Peyer's patch (tissue), 4 donors: ENCODE measurements at regions not wholly inside any gene's neighbourhood (a gene's known extent, or its start where the extent isn't known, plus 50 kb on each side); places are given as distances from the start of the nearest gene placed in this dataset.

ENCODE experiments used
- POLR2A ChIP-seq, 2 donors: fragments of 450-650 bp; IDR thresholded peaks; one replicate each; pipeline ENCODE4 v1.5.1; 2017; ENCODE audit warnings: antibody characterized with exemption in 2 of 2, mild to moderate bottlenecking in 2 of 2, moderate library complexity in 2 of 2
- TF ChIP-seq, protein P1 (sequence below), 6 experiments: fragments of 450-650 bp in 4 of 6; fragments of 200-600 bp in 2 of 6; sonication (generic) in 1 of 6; IDR thresholded peaks; one replicate each; pipeline ENCODE4 v1.5.1; 2017 to 2019; ENCODE audit warnings: antibody characterized with exemption in 6 of 6, mild to moderate bottlenecking in 3 of 6, moderate library complexity in 1 of 6

DNA sequence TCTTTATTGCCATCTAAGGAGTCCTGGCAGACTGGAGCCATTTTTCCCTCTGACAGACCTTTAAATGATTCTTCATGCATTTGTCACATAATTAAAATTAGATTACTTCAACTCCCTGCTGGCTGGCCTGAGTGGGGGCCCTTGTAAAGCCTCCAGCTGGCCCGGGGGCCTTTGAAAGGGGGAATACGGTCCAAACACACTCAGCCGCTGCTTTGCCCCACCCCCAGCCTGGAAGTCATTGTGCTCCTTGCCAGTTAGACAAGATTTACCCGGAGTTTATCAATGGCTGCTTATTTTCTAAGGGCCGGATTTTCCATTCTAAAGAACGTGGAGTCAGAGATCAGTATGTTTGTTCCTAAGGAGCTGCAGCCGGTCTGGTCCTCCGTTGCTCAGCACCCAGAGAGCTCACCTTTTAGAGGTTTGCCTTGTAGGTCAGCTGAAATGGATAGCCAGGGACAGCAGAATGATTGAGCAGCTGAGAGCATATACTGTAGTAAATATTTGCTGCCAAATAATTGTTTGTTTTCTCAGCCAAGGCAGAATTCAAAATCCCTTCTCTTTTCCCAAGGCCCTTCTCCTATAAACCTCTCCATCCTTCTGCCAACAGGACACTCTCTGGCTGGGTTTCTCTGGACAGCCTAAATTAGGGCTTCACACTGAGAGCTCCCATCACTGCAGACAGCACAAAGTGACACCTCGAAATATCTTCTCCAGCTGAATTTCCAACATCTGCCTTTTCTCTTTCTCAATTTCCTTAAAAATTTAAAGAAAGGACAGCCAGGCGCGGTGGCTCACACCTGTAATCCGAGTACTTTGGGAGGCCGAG, 68.4 kb upstream of the RBM24 start:
- TF ChIP-seq, protein P1, sequence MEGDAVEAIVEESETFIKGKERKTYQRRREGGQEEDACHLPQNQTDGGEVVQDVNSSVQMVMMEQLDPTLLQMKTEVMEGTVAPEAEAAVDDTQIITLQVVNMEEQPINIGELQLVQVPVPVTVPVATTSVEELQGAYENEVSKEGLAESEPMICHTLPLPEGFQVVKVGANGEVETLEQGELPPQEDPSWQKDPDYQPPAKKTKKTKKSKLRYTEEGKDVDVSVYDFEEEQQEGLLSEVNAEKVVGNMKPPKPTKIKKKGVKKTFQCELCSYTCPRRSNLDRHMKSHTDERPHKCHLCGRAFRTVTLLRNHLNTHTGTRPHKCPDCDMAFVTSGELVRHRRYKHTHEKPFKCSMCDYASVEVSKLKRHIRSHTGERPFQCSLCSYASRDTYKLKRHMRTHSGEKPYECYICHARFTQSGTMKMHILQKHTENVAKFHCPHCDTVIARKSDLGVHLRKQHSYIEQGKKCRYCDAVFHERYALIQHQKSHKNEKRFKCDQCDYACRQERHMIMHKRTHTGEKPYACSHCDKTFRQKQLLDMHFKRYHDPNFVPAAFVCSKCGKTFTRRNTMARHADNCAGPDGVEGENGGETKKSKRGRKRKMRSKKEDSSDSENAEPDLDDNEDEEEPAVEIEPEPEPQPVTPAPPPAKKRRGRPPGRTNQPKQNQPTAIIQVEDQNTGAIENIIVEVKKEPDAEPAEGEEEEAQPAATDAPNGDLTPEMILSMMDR (IDR thresholded peaks at IDR 0.05): no peak
- no peak for TF ChIP-seq POLR2A (IDR thresholded peaks at IDR 0.05)
